ENCODE measurements at regions not wholly inside any gene's neighbourhood (a gene's known extent, or its start where the extent isn't known, plus 50 kb on each side); places are given as distances from the start of the nearest gene placed in this dataset.

DNA sequence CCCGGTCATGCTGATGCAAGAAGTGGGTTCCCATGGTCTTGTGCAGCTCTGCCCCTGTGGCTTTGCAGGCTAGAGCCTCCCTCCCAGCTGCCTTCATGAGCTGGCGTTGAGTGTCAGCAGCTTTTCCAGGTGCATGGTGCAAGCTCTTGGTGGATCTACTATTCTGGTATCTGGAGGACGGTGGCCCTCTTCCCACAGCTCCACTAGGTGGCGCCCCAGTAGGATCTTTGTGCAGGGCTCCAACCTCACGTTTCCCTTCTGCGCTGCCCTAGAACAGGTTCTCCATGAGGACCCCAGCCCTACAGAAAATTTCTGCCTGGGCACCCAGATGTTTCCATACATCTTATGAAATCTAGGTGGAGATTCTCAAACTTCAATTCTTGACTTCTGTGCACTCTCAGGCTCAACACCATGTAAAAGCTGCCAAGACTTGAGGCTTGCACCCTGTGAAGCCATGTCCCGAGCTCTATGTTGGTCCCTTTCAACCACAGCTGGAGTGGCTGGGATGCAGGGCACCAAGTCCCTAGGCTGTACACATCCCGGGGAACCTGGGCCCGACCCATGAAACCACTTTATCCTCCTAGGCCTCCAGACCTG, 238.4 kb upstream of the MDFIC2 start:
- DNase-seq = peak; percentile 75

DNA sequence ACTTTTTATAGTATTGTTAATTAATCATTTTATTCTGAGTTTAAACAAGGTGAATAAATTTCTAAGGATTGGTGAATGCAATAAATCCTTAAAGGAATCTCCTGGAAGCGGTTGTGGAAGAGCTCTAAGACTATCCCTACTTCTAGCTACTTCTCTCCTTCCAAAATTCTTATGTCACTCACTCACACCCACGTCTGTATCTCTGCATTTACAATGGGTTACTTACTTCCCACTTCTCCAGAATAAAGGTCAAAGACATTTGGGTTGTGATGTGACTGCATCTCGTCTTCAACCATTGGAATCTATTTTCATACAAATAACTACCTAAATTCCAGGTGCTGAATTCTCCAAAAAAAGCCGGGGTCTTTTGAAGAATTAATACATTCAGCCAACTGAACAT, 234.2 kb upstream of the MDFIC2 start:
- no peak for DNase-seq

DNA sequence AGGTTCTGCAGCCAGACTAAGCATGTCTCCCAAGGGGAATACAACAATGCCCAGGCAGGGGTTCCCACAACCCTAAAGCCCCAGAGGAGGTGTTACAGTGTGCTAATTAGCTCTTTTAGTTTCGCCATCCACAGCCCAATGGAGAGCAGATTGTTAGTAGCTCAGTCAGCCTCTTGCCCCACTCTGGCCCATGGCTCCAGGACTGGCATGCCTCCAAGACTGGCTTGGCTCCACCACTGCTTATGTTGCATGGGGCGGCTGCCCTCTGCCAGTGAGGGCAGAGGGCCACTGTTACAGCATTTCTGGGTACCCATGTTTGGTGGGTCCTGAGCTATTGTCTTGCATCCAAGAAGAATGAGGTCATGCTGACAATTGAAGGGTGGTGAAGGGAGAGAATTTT, 231.1 kb upstream of the MDFIC2 start:
- no peak for DNase-seq

DNA sequence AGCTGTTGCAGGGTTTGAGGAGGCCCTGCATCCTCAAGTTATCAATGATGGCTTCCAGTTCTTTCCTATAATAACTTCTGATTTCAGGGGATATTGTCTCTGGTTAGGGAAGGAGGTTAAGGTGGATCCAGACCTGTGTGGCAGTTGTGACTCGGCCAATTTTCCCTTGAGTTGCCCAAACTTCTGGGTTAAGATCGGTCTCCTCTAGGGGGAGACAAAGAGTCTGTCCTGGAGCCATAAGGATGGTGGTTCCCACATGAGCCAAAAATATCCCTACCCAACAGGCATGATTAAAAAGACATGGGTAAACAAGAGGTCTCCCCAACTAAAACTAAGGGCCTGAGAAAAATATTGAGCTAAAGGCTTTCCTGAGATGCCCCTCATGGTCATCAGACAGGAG, 227.5 kb upstream of the MDFIC2 start:
- no peak for DNase-seq

DNA sequence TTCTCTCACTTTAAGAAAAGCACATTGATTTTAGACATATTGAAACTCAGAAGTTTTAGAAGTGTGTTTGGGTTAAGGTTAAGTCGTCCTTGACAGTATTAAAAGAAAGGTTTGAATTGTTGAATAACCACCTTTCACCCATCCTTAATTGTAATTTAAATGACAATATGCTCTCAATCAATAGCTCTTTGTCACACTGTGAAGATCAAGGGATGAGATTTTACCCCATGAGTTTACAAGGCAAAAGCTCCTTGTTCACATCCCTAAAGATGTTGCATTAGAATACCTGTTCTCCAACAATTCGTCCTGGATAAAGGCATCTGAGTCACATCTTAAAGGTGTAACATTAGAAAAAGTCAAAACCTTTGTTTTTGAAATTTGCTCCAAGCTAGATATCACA, 220.4 kb upstream of the MDFIC2 start:
- DNase-seq = no peak

DNA sequence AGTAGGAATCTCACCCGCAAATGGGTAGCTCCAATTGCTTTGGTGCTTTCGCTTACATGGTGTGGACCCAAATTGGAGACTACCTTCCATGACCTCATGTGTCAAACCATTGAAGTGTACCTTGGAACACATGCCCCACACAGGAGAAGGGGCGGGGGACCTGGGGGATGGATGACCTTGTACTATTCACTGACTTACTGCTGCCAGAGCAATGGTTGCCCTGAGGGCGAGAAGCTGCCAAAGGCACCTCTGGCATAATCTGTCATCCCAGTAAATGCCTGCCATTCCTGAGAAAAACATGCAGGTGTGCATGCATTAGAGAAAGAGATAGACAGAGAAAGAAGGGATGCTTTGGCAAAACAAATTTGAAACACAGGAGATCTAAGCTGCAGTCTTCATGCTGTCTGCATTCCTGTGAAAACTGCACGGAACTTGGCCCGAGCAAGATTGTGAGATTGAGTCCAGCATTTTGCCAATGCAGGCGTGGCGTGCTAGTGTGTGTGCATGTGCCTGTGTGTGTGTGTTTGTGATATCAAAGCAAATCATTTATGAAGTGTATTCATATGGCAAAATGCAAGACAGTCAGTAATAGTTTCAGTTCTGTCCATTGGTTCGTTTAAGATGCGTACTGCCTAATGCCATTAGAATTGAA, 219.5 kb upstream of the MDFIC2 start:
- DNase-seq = no peak

DNA sequence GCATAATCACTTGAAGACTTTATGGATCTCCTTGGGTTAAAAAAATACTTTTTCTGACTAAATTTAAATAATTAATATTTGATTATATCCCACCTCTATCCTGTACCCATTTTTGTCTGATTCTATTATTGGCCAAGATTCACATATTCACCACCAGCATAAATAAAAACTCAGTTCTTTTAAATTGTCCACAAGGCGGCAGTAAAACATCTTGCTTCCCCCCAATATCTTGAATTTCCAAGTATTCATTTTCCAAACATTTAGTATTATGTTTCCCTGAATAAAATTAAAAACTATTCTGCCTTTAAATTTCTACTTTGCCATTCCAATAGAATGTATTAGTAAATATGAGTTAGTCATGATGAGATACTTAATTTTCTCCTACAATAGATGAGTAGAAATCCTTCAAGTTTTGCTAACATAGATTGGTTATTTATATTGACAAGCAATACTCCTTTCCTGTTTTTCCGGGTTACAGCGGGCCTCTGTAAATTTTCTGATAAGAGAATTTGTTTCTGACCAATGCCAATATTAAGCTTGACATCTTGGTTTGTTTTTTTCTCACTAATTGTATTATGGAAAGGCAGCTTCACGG, 218.7 kb upstream of the MDFIC2 start:
- no peak for DNase-seq

DNA sequence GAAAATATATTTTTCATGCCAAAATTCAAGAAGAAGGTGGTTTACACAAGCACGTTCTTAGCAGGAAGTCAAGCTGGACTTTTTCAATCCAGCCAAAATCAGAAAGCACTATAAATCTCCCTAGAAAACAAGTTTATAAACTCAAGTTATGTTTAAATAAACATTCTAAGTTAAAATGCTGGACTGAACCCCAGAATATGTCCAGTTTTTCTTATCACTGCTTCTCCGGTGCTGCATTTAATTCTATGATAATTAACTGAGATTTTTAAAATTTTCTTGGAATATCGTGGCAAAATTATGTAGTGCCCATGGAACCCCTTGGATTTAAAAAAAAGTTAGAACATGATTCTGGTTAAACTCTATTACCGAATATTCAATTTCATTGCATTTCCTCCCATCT, 218.2 kb upstream of the MDFIC2 start:
- no peak for DNase-seq

DNA sequence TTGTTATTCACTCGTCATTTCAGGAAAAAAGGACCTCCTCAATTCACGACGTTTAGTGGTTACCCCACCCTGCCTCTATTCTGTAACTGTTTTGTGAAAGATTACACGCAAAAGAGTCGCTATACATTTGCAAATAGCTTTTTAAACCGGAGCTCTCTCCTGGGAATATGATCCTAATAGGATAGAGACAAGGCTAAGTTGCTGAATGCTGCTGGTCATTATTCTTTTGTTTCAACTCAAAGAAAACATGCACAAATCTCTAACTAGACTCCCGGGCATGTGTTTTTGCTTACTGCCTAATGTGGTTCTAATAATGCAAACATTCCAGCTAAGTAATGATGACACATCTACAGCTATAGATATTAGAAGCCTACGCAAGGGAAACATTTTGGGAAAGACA, 214.6 kb upstream of the MDFIC2 start:
- DNase-seq = no peak

DNA sequence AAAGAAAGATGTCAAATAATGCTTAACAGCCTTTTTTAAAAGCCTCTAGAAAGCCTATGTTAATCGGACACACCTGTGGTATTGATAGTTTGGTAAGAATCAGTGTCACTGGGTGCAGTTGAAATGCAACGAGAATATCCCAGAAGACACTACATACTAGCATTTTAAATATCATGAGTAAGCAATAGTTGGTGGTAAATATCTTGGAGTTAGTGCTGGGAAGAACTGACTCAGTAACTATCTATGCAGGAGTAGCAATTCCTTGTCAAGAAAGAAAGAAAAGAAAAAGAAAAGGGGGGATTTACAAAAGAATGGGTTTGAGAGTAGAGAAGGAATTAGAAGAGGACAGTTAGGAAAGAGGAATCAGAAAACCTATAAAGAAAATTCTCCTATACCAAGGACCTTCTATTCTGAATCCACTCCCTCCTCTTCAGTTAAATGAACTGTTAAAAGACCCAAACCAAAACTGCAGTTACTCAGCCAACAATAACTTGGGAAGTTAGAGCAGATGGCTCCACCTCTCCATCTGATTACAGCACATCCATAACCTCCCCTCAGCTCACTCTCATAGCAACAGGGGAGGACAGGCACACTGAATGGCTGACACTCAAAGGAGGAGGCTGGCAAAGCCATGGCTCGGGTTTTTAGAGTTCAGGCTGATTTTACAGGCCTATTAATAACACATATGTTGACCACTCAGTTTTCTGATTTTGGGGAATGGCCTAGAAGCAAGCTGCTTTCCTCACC, 207.6 kb upstream of the MDFIC2 start:
- DNase-seq = no peak

DNA sequence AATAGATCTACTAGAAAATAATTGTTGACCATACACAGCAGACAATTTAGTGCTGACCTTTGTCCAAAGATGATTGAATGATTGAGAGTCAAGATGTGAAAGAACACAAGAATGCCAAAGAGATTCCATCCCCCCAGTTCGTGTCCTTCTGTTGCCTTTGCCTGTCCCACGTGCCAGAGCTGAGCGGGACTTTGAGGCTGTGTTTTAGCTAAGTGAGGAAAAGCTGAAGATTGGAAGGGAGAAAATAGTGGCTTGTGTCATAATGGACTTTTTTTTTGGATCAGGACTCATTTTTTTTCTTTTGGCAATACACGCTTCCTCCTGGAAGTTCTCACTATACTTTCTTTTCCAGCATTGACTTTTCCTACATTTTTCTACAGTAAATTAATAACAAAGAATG, 206.6 kb upstream of the MDFIC2 start:
- DNase-seq = no peak

DNA sequence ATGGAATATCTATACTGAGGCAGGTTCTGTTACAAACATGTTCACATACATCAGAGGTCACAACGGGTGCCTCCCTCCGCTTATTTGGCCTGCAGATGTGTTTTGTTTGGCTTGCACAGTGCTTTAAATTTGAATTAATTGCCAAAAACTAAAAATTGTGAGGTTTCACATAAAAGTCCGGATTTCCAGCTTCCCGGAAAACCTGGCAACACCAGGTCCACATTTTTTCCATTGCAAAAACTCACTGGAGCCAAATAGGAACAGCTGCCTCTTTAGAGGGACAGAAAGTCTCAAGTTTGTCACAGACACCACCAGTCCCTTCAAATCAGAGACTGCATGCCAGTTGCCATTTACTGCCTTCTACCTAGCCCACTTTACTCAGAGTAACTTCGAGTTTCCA, 205.9 kb upstream of the MDFIC2 start:
- DNase-seq = no peak

DNA sequence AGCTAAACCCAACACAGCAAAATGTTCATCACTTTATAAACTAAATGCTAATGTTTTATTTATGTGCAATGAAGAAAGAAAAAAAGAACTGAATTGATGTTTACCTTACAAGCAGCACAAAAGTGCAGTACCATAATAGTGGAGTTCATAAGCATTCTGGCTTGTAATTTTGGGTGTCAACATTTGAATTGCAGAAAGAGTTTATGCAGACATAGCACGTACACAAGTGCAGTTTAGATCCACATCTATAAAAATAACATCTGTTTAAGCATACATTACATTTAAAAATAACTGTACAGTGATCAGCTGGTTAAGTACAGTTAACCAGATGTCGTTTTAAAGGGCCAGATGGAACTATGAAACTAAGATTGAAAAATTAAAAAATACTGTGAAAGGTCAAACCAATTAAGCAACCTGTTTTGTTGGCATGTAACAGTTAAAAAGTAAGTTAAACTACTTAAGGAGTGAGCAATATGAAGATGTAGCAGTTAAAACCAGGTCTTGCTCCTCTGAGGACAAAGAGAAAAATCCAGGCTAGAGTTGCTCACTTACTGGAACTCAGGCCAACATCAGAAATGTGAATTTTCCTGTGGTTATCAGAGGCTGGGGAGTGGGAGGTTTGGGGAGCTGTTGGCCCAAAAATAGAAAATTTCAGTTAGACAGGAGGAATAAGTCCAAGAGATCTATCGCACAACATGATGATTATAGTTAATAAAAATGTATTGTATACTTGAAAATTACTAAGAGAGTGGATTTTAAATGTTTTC, 204.9 kb upstream of the MDFIC2 start:
- DNase-seq = no peak

DNA sequence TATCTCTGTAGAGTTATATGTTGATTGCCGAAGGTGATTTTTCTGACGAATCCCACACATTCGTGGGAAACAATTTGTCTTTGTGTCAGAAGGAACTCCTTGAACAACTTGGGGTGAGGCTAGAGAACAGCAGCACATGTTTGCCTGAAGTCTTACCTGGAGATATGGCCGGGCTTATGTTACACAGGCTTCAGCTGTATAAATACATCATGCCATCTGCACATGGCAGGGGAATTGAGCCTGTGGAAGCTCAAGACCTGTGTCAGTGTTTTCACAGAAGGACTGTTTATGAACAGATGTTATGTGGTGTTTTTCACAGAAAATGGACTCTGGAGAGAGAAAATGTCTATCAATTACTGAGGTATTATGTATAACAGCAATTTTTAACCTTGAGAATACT, 203.6 kb upstream of the MDFIC2 start:
- no peak for DNase-seq

DNA sequence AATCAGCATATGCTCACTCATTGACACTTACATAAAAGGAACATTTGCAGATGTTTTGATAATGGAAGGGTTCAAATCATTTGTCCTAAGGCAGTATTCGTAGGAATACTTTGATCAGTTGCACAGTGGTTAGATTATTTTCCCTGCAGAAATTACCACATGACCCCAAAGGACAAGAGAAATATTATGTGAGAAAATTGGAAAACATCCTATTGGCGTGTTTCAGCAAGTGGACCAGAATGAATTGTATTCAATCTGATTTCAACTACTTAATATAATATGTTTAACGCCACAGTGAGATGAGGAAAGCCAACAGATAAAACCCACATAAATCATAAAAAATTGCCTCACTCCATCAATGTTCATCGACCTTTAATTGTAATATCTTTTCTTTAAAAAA, 195.0 kb upstream of the MDFIC2 start:
- DNase-seq = no peak

DNA sequence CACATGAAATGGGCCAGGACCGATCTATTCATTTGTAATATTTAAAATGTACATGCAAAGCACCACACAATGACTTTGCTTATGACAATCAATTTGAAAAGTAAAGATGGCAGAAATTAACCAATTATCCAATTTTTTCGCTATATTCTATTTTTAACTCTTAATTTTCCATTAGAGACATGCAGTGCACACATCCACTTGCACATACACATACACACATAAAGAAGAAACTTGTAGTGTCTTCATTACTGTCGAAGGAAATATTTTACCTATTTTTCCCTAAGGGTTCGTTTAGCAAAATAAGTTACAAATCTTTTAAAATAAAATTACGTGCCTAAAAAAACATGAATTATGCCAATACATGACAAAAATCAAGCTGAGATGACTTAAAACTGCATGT, 194.3 kb upstream of the MDFIC2 start:
- DNase-seq = no peak

DNA sequence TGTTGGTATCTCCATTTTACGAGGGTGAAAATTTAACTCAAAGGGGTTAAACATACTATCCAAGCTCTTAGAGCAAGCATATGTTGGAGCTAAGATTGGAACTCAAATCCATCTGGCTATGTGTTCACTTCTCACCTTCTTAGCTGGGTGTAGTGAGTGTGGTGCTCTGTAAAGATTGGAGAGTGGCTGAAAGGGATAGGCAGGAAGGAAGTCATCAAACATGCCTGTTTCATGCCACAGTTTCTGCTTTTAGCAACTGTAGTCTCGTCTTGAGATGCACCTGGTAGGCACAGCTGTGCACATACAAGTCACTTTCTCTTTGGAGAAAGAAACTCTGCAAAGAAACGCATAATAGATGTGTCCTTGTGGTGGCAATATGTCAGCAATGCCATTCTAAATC, 189.1 kb upstream of the MDFIC2 start:
- DNase-seq = no peak

DNA sequence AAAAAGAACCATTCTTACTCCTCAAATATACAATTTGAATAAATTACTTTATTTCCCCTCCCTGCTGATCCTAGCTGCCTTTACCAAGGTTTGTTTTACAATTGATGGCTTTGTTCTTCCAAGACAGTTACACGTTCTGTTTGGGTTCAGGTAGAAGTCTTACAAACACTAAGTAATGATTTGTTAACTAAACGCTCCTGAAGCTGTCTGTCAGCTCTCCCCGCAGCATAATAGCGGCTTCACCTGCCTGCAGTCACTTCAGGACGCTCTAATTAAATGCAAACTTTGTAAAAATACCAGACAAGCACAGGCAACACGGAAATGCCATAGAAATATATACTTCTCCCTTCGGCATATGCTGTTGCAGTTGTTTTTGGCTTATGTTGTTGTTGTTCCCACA, 176.4 kb upstream of the MDFIC2 start:
- no peak for DNase-seq

DNA sequence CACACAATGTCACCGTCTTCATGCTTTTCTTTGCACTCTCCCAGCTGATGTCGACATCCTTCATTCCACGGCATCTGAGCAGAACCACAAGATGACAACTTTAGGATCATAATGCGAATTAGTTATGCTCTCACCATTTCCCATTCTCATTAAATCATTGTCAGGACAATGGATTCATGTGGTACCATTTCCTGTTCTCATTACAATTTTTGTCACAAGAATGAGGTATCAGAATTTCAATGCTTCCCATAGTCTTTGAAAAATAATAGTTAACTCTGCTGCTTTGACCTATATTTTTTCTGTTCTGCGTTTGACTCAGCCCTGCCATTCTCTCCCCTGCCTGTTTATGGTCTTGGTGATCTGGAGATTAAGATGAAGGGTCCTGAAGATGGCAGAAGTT, 175.7 kb upstream of the MDFIC2 start:
- no peak for DNase-seq

DNA sequence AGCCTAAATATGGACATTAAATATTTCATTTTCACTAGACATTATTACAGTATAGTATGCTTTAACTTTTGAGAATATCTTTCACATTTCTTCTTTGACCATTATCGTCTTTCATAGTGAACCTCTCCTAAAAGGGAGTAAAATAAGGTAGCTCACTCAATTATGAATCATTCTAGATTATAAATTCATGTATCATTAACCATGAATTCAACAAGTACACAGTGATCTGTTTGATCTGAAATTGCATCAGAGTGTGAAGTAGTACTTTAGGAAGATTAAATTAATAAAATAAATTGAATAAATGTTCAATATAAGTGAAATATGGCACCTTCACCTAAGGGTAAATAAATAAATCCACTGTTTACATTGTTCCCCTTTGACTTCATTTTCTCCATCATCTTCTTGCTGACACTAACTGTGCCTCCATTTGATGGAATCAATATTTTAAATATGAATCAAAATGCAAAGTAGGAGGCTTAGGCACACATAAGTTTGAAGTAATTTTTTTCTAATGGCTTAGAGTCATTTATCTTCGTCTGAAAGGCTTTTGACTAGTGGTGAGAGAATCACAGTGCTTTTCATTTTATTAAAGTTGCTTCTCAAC, 174.1 kb upstream of the MDFIC2 start:
- no peak for DNase-seq

DNA sequence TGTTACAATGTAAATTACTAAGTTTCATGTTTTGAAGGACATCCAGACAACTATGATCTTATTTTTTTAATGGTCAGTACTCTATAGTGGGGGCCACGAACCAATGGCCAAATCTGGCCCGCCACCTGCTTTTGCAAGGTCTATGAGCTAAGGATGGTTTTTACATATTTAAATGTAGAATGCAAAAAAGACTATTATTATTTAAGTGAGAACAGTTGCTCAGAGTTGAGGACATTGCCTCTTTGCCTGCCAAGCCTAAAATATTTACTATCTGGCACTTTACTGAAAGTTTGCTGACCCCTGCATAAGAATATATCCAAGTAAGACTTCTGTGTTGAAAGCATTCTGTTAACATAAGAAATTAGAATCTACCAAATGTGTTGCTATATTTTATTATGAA, 163.7 kb upstream of the MDFIC2 start:
- DNase-seq = no peak

DNA sequence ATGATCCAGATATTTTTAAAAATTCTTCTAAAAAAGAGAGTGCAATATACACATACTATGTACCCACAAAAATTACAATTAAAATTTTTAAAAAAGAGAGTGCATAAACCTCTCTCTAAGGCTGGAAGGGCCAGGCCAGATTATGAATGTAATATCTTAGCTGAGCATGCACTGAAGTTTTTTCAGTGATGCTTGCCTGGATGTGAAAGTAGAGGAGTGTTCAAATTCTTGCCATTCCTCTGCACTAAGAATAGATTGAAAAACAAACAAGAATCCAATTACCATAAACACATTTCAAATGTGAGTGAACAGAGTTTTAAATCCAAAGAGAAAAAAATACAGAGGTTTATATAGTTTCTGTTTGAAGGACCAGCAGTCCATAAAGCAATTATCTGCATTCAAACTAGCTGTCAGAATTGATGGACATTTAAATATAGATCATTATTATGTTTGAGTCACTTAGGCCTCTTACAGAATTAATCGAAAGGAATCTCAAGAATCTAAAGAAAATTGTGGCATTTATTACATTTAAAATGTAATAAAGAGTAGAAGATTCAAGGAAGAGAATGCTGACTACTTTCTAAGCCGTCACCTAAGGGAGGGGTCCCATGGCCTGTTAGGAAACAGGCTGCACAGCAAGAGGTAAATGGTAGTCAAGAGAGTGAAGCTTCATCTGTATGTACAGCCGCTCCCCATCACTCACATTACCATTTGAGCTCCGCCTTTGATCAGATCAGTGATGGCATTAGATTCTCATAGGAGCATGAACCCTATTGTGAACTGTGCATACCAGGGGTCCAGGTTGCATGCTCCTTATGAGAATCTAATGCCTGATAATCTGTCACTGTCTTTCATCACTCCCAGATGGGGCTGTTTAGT, 159.3 kb upstream of the MDFIC2 start:
- no peak for DNase-seq
